H1 (cell line): ENCODE measurements at regions not wholly inside any gene's neighbourhood (a gene's known extent, or its start where the extent isn't known, plus 50 kb on each side); places are given as distances from the start of the nearest gene placed in this dataset.

Experiments
- CTCF ChIA-PET: fragments of 300-600 bp; sonication (Branson Sonifier 250); formaldehyde crosslinking; loops from one replicate; lab custom pipeline; 2021; ENCODE audit not compliant: partially characterized antibody; lab: Charles Lee
- POLR2A ChIA-PET: fragments of 300-600 bp; sonication (Branson Sonifier 250); formaldehyde crosslinking; loops from one replicate; lab custom pipeline; 2021; ENCODE audit warnings: inconsistent platforms; ENCODE audit not compliant: partially characterized antibody; lab: Charles Lee
- DNase-seq, 2 experiments: peaks; one replicate each; pipeline versions ENCODE4 v3.0.0 to v3.0.0-alpha.2; 2010 to 2022; ENCODE audit warnings: low spot score in 2 of 2, low read depth in 1 of 2, mixed read lengths in 1 of 2
- FAIRE-seq: peaks from 2 replicates; lab custom pipeline; 2011; peaks lifted over from hg19 to GRCh38; lab: Jason Lieb, UNC
- H2AFZ ChIP-seq: 2 replicates; pipeline ENCODE4 v1.8.1; 2012; ENCODE audit warnings: low read length, inconsistent platforms
- H2AK5ac ChIP-seq: 2 replicates; pipeline ENCODE4 v1.6.1; 2013; ENCODE audit warnings: low read depth, low read length
- H2BK120ac ChIP-seq: replicated peaks from 2 replicates; pipeline ENCODE3; 2013; ENCODE audit warnings: low read depth, low read length, inconsistent platforms
- H2BK12ac ChIP-seq: 2 replicates; pipeline ENCODE4 v1.6.1; 2013; ENCODE audit warnings: low read depth, low read length
- H2BK15ac ChIP-seq: 2 replicates; pipeline ENCODE4 v1.6.1; 2013; ENCODE audit warnings: low read length
- H2BK20ac ChIP-seq: 2 replicates; pipeline ENCODE4 v1.6.1; 2013; ENCODE audit warnings: low read length
- H2BK5ac ChIP-seq: 2 replicates; pipeline ENCODE4 v1.6.1; 2013; ENCODE audit warnings: low read depth, low read length
- H3K14ac ChIP-seq: 2 replicates; pipeline ENCODE4 v1.6.1; 2013; ENCODE audit warnings: inconsistent platforms; ENCODE audit not compliant: insufficient read length
- H3K18ac ChIP-seq: 2 replicates; pipeline ENCODE4 v1.6.1; 2013; ENCODE audit warnings: low read length; ENCODE audit errors: extremely low read depth
- H3K23ac ChIP-seq: 2 replicates; pipeline ENCODE4 v1.6.1; 2013; ENCODE audit warnings: inconsistent platforms; ENCODE audit not compliant: insufficient read length
- H3K23me2 ChIP-seq: 2 replicates; pipeline ENCODE4 v1.6.1; 2013; ENCODE audit warnings: low read depth, low read length
- H3K27ac ChIP-seq: 2 replicates; pipeline ENCODE4 v1.6.1; 2011; ENCODE audit warnings: low read depth, low read length, inconsistent platforms
- H3K27me3 ChIP-seq, 4 experiments: replicated peaks in 1 of 4; 1 replicate in 1 of 4; 2 replicates in 3 of 4; pipeline versions ENCODE4 v1.6.1 to v1.8.1; 2011 to 2013; ENCODE audit warnings: low read length in 3 of 4, mild to moderate bottlenecking in 3 of 4, inconsistent platforms in 2 of 4, mixed read lengths in 2 of 4, moderate library complexity in 1 of 4; ENCODE audit not compliant: control insufficient read depth in 3 of 4, insufficient read depth in 3 of 4; ENCODE audit errors: extremely low read depth in 1 of 4
- H3K36me3 ChIP-seq, 4 experiments: 2 replicates each; pipeline versions ENCODE4 v1.6.1 to v1.8.1; 2011 to 2013; ENCODE audit warnings: mild to moderate bottlenecking in 4 of 4, low read length in 3 of 4, moderate library complexity in 2 of 4, control low read depth in 1 of 4, inconsistent platforms in 1 of 4; ENCODE audit not compliant: insufficient read depth in 4 of 4, control insufficient read depth in 2 of 4
- H3K4ac ChIP-seq: replicated peaks from 2 replicates; pipeline ENCODE3; 2013; ENCODE audit warnings: low read length, low read depth, mixed read lengths, inconsistent platforms; ENCODE audit not compliant: insufficient read length
- H3K4me1 ChIP-seq, 4 experiments: replicated peaks in 1 of 4; 1 replicate in 1 of 4; 2 replicates in 3 of 4; pipeline versions ENCODE4 v1.6.1 to v1.8.1; 2011 to 2013; ENCODE audit warnings: low read length in 3 of 4, inconsistent platforms in 2 of 4, mixed read lengths in 1 of 4; ENCODE audit not compliant: insufficient read depth in 4 of 4, control insufficient read depth in 3 of 4
- H3K4me2 ChIP-seq, 2 experiments: 2 replicates each; pipeline versions ENCODE4 v1.6.1 to v1.8.1; 2011 to 2013; ENCODE audit warnings: low read depth in 2 of 2, low read length in 2 of 2, control low read depth in 1 of 2, inconsistent platforms in 1 of 2, mild to moderate bottlenecking in 1 of 2; ENCODE audit not compliant: insufficient read depth in 1 of 2
- H3K4me3 ChIP-seq, 4 experiments: fragments of 200-600, 300-600 bp in 1 of 4; sonication (generic), shearing (Covaris generic), sonication (Bioruptor Twin) in 1 of 4; 2 replicates each; pipeline versions ENCODE4 v1.5.1 to v1.8.1; 2011 to 2016; ENCODE audit warnings: low read length in 4 of 4, low read depth in 3 of 4, control low read depth in 2 of 4, inconsistent platforms in 2 of 4, mild to moderate bottlenecking in 2 of 4, mixed read lengths in 1 of 4, moderate library complexity in 1 of 4; ENCODE audit not compliant: insufficient read depth in 2 of 4; ENCODE audit errors: extremely low read depth in 1 of 4
- H3K56ac ChIP-seq: replicated peaks from 2 replicates; pipeline ENCODE3; 2013; ENCODE audit warnings: low read depth, mild to moderate bottlenecking, mixed read lengths, low read length, inconsistent platforms; ENCODE audit not compliant: insufficient read length
- H3K79me1 ChIP-seq: 2 replicates; pipeline ENCODE4 v1.6.1; 2013; ENCODE audit warnings: low read depth, low read length, control low read depth
- H3K79me2 ChIP-seq, 2 experiments: 2 replicates each; pipeline versions ENCODE4 v1.6.1 to v1.8.1; 2012 to 2013; ENCODE audit warnings: low read length in 2 of 2, mild to moderate bottlenecking in 2 of 2, inconsistent platforms in 1 of 2; ENCODE audit not compliant: insufficient read depth in 2 of 2, control insufficient read depth in 1 of 2
- H3K9ac ChIP-seq, 4 experiments: replicated peaks in 1 of 4; 1 replicate in 1 of 4; 2 replicates in 3 of 4; pipeline versions ENCODE4 v1.6.1 to v1.8.1; 2011 to 2013; ENCODE audit warnings: low read depth in 3 of 4, low read length in 3 of 4, control low read depth in 2 of 4, mild to moderate bottlenecking in 2 of 4, moderate library complexity in 2 of 4, inconsistent platforms in 1 of 4; ENCODE audit errors: extremely low read depth in 1 of 4
- H3K9me3 ChIP-seq, 2 experiments: 2 replicates each; pipeline versions ENCODE4 v1.6.1 to v1.8.1; 2012 to 2013; ENCODE audit warnings: mild to moderate bottlenecking in 2 of 2, moderate library complexity in 2 of 2, control low read depth in 1 of 2, inconsistent platforms in 1 of 2, low read depth in 1 of 2, low read length in 1 of 2, mixed read lengths in 1 of 2; ENCODE audit not compliant: insufficient read depth in 2 of 2
- H4K20me1 ChIP-seq, 2 experiments: replicated peaks in 1 of 2; 2 replicates each; pipeline versions ENCODE3 to v1.8.1; 2011 to 2013; ENCODE audit warnings: inconsistent platforms in 2 of 2, low read length in 2 of 2, mild to moderate bottlenecking in 1 of 2; ENCODE audit not compliant: insufficient read depth in 2 of 2, control insufficient read depth in 1 of 2
- H4K5ac ChIP-seq: 2 replicates; pipeline ENCODE4 v1.6.1; 2013; ENCODE audit warnings: low read length, low read depth, mixed read lengths, inconsistent platforms; ENCODE audit not compliant: insufficient read length
- H4K8ac ChIP-seq: 2 replicates; pipeline ENCODE4 v1.8.0; 2013; ENCODE audit warnings: mild to moderate bottlenecking, moderate library complexity, low read length, inconsistent platforms; ENCODE audit not compliant: insufficient read depth; ENCODE audit errors: extremely low read depth
- H4K91ac ChIP-seq: replicated peaks from 2 replicates; pipeline ENCODE3; 2013; ENCODE audit warnings: low read length, mixed read lengths, inconsistent platforms; ENCODE audit not compliant: insufficient read length
- KDM1A ChIP-seq: fragments of 200-600, 300-600 bp; sonication (generic); IDR thresholded peaks from 2 replicates; pipeline ENCODE4 v1.7.1; 2016; ENCODE audit warnings: mild to moderate bottlenecking, low read length, borderline replicate concordance
- SIX5 ChIP-seq: IDR thresholded peaks from 2 replicates; pipeline ENCODE4 v1.6.1; 2011; ENCODE audit warnings: mild to moderate bottlenecking, low read depth, low read length
- TEAD4 ChIP-seq: IDR thresholded peaks from 2 replicates; pipeline ENCODE4 v1.6.1; 2012; ENCODE audit warnings: low read depth, low read length, inconsistent platforms, mixed read lengths
- WGBS, 2 experiments: shearing (Covaris generic) in 1 of 2; methylation state at CpG; one replicate each; pipeline versions ENCODE4 v1.1.6 to v1.1.7; 2013 to 2015; ENCODE audit warnings: low lambda C conversion rate in 2 of 2, mixed read lengths in 2 of 2, inconsistent platforms in 1 of 2, low coverage in 1 of 2, missing lambda C conversion rate in 1 of 2; ENCODE audit not compliant: insufficient replicate concordance in 2 of 2, insufficient coverage in 1 of 2, insufficient read length in 1 of 2; ENCODE audit errors: extremely low coverage in 1 of 2, missing lambda C conversion rate in 1 of 2; 5-methylcytosine and 5-hydroxymethylcytosine counted together

DNA sequence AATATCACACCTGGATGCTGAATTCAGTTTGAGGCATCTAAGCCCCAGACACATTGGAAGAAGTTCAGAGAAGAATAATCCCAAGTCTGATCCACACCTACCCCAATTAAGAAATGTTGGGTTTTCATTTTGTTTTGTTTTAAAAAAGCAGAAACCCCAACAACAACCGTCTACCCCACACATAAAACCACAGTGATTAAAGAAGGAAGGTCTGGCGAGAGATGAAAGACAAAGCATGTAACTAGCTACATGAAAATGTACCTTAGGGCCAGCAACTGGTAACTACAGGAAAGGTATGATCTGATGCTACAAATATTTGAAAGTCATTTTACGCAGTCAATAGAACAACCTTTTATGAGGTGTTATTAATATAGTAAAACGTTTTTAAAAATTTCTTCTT, 1112.3 kb downstream of the GATA3 start:
- CTCF ChIA-PET: no interaction called here
- no peak overlapping the region for H3K27ac ChIP-seq
- H3K79me2 ChIP-seq: no peaks in the 10 kb centered on the region
- no peak overlapping the region for H2BK5ac ChIP-seq
- H3K4me2 ChIP-seq: no peak overlapping the region
- no peaks in the 10 kb centered on the region for H4K20me1 ChIP-seq
- no peak overlapping the region for H4K5ac ChIP-seq
- FAIRE-seq (no peak), DNase-seq (no peak)
- H3K23ac ChIP-seq: no peak overlapping the region
- no peak overlapping the region for H2BK120ac ChIP-seq
- no peak overlapping the region for H3K18ac ChIP-seq
- no peaks in the 10 kb centered on the region for H3K23me2 ChIP-seq
- no peak overlapping the region for H2AFZ ChIP-seq
- H3K27me3 ChIP-seq: no peaks in the 10 kb centered on the region
- no peaks in the 10 kb centered on the region for H3K36me3 ChIP-seq
- no peak overlapping the region for H3K4ac ChIP-seq
- no peak overlapping the region for H3K14ac ChIP-seq
- H2BK20ac ChIP-seq: no peak overlapping the region
- H2BK15ac ChIP-seq: no peak overlapping the region
- no peak overlapping the region for H3K4me3 ChIP-seq
- H4K8ac ChIP-seq: no peak overlapping the region
- no peak overlapping the region for H4K91ac ChIP-seq
- WGBS, 2 experiments: 83% methylated on average over 4 of the region's 4 CpGs; no CpG with 5 or more reads in 1 of the 2 experiments
- H3K4me1 ChIP-seq: no peaks in the 10 kb centered on the region
- no peaks in the 10 kb centered on the region for H3K79me1 ChIP-seq
- H3K9ac ChIP-seq: no peak overlapping the region
- no peak overlapping the region for H3K56ac ChIP-seq
- H3K9me3 ChIP-seq: no peaks in the 10 kb centered on the region
- H2BK12ac ChIP-seq: no peak overlapping the region
- no peak overlapping the region for H2AK5ac ChIP-seq
- POLR2A ChIA-PET: no interaction called here
- TF ChIP-seq KDM1A (no peak), SIX5 (no peak), TEAD4 (no peak)
